ENCODE measurements at regions not wholly inside any gene's neighbourhood (a gene's known extent, or its start where the extent isn't known, plus 50 kb on each side); places are given as distances from the start of the nearest gene placed in this dataset.

DNA sequence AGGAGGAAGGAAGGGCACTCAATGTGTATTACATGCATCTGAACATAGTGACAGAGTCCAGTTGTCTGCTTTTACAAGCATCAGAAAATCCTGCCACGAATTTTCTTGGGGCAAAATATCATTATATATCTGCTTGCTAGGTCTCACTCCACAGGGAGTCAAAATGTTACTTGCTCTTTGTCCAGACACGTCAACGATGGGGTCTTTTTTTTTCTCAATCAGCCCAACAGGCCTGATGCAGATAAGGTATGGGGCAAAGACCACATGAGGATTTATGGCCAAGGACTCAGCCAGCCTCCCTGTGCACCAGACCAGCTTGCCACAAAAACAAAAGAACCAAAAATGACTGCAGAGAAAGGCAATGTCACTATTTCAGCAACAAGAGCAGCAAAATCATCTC, 323.4 kb upstream of the PKDCC start:
- TF ChIP-seq TAF1 (IDR thresholded peaks at IDR 0.05; ENCODE audit: low read depth, low read length) = no peak
- TF ChIP-seq POLR2A (IDR thresholded peaks at IDR 0.05; ENCODE audit: low read depth, low read length) = no peak
- TF ChIP-seq POLR2AphosphoS5 (IDR thresholded peaks at IDR 0.05; ENCODE audit: low read depth, low read length) = no peak
- TF ChIP-seq POU2F2 (IDR thresholded peaks at IDR 0.05; ENCODE audit: low read depth, low read length) = no peak
- no peak for TF ChIP-seq PAX5 (IDR thresholded peaks at IDR 0.05; ENCODE audit: insufficient read depth, low read length, severe bottlenecking)
- TF ChIP-seq SPI1 (IDR thresholded peaks at IDR 0.05; ENCODE audit: low read depth, low read length) = no peak
